GM13976 (cell line): ENCODE measurements at regions not wholly inside any gene's neighbourhood (a gene's known extent, or its start where the extent isn't known, plus 50 kb on each side); places are given as distances from the start of the nearest gene placed in this dataset.
A peak's percentile ranks its signal among the peaks of the same experiment; 100 is the strongest.

ENCODE experiments used
- DNase-seq: peaks from one replicate; pipeline ENCODE4 v3.0.0; 2012; ENCODE audit warnings: low spot score
- CTCF ChIP-seq: IDR thresholded peaks from 2 replicates; pipeline ENCODE4 v1.5.1; 2012; ENCODE audit warnings: borderline replicate concordance, mild to moderate bottlenecking; ENCODE audit not compliant: insufficient read depth; ENCODE audit errors: extremely low read depth, missing control alignments, control extremely low read depth
- in situ Hi-C: fragments of 300-500 bp; cut with MboI; formaldehyde crosslinking; loops from one replicate; pipeline ENCODE4 v1.12.0; 2022; ENCODE audit warnings: low sequenced_read_pairs, mixed read lengths, inconsistent platforms; ENCODE audit not compliant: unreplicated experiment

GRCh38 chr1:229121845-229122436 lies 149.0 kb upstream of the RAB4A start:
- DNase-seq: no peak
- TF ChIP-seq CTCF: no peak
- in situ Hi-C loops: no loop called here

- no peak for TF ChIP-seq CTCF
- in situ Hi-C loops: no loop called here
- DNase-seq: no peak
Measured at GRCh38 chr1:229122606-229123005, 148.3 kb upstream of the RAB4A start.

GRCh38 chr1:229124116-229124515 lies 146.8 kb upstream of the RAB4A start:
- TF ChIP-seq CTCF: no peak
- in situ Hi-C loops: no loop called here
- DNase-seq: no peak

GRCh38 chr1:229124520-229125124 lies 146.3 kb upstream of the RAB4A start:
- TF ChIP-seq CTCF: no peak
- in situ Hi-C loops: no loop called here
- no peak for DNase-seq

GRCh38 chr1:229127301-229127700 lies 143.6 kb upstream of the RAB4A start:
- in situ Hi-C loops: no loop called here
- no peak for TF ChIP-seq CTCF
- peak; percentile 47 for DNase-seq

GRCh38 chr1:229128066-229128608 lies 142.8 kb upstream of the RAB4A start:
- no peak for TF ChIP-seq CTCF
- DNase-seq: no peak
- in situ Hi-C loops: no loop called here
